ENCODE measurements at regions not wholly inside any gene's neighbourhood (a gene's known extent, or its start where the extent isn't known, plus 50 kb on each side); places are given as distances from the start of the nearest gene placed in this dataset.

- Histone ChIP-seq H3K9me3 (ENCODE audit: control insufficient read depth, low read depth, low read length) (no peaks in the 10 kb centered on the region), H2BK120ac (ENCODE audit: low read depth, low read length, poor library complexity, severe bottlenecking) (no peak overlapping the region), H3K14ac (ENCODE audit: insufficient read depth, low read length) (no peak overlapping the region), H4K8ac (replicated peaks; ENCODE audit: insufficient read length, low read depth, low read length) (no peak overlapping the region), H3K4ac (ENCODE audit: low read depth, low read length) (no peak overlapping the region), H2AFZ (ENCODE audit: low read length) (no peak overlapping the region), H4K20me1 (ENCODE audit: control insufficient read depth, insufficient read depth, insufficient read length) (no peaks in the 10 kb centered on the region), H3K4me1 (ENCODE audit: insufficient read depth, low read length) (no peaks in the 10 kb centered on the region), H3K4me2 (ENCODE audit: insufficient read depth, insufficient read length, low read length) (no peak overlapping the region), H4K91ac (ENCODE audit: insufficient read length, low read depth, low read length) (no peak overlapping the region), H4K5ac (ENCODE audit: insufficient read length, low read depth, low read length) (no peak overlapping the region), H3K79me2 (ENCODE audit: insufficient read depth, low read length) (no peaks in the 10 kb centered on the region), H3K79me1 (ENCODE audit: insufficient read depth, low read depth, low read length, poor library complexity, severe bottlenecking) (no peaks in the 10 kb centered on the region), H2BK12ac (ENCODE audit: insufficient read length, low read depth, low read length) (no peak overlapping the region), H3K27ac (ENCODE audit: insufficient read length, low read depth, low read length) (no peak overlapping the region), H2BK20ac (ENCODE audit: low read depth, low read length, poor library complexity, severe bottlenecking) (no peak overlapping the region), H3K56ac (ENCODE audit: insufficient read length, low read depth, low read length) (no peak overlapping the region), H3K23me2 (ENCODE audit: insufficient read length, low read depth, low read length, poor library complexity, severe bottlenecking) (no peaks in the 10 kb centered on the region), H3T11ph (ENCODE audit: low read length) (no peak overlapping the region), H2BK5ac (ENCODE audit: insufficient read length, low read length) (no peak overlapping the region), H2BK15ac (ENCODE audit: low read depth, low read length) (no peak overlapping the region), H3K18ac (ENCODE audit: insufficient read length, low read depth, low read length) (no peak overlapping the region), H3K9ac (ENCODE audit: extremely low read depth, insufficient read length, low read length) (no peak overlapping the region), H3K27me3 (ENCODE audit: insufficient read depth, low read length) (no peaks in the 10 kb centered on the region), H3K23ac (ENCODE audit: insufficient read length, low read depth, low read length) (no peak overlapping the region), H2AK5ac (ENCODE audit: insufficient read length, low read length) (no peak overlapping the region)
- TF ChIP-seq CTCF (conservative IDR thresholded peaks at IDR 0.05): no peak
- Mint-ChIP-seq H3K4me1 (no peaks in the 10 kb centered on the region), H3K4me3 (no peak overlapping the region), H3K9me3 (peaks cover 0 to 2% of the 10 kb centered on the region in 2 experiments; a peak in 2 of 5 replicates), H3K36me3 (ENCODE audit: insufficient read depth in 1 of 3, low read depth in 3 of 3) (no peaks in the 10 kb centered on the region), H3K27me3 (ENCODE audit: low read depth) (no peaks in the 10 kb centered on the region), H3K27ac (no peak overlapping the region)
- WGBS (ENCODE audit: extremely low coverage, insufficient read length, low lambda C conversion rate): no CpG with 5 or more reads among the region's 1 CpG
- DNase-seq: no peak
Measured at GRCh38 chr1:222420633-222421032, 127.3 kb downstream of the HHIPL2 start.
